Epithelial cell of proximal tubule (primary cell): ENCODE measurements at regions not wholly inside any gene's neighbourhood (a gene's known extent, or its start where the extent isn't known, plus 50 kb on each side); places are given as distances from the start of the nearest gene placed in this dataset.
A peak's percentile ranks its signal among the peaks of the same experiment; 100 is the strongest.
"Not testable (repeated sequence)": the region's sequence is repeated elsewhere in the genome, so short reads cannot be mapped to it uniquely, and the experiment has no call there.

Experiments
- DNase-seq: peaks from one replicate; pipeline ENCODE4 v3.0.0-alpha.2; 2011; ENCODE audit warnings: low read depth
- H3K4me3 ChIP-seq: 2 replicates; pipeline ENCODE4 v1.5.1; 2011; ENCODE audit warnings: low read depth, mild to moderate bottlenecking, low read length
- TF ChIP-seq, protein P1 (sequence below): conservative IDR thresholded peaks from 2 replicates; pipeline ENCODE4 v1.5.1; 2012; ENCODE audit warnings: low read depth, mild to moderate bottlenecking, low read length

- DNase-seq: no peak
- H3K4me3 ChIP-seq: no peak overlapping the region
- TF ChIP-seq, protein P1, sequence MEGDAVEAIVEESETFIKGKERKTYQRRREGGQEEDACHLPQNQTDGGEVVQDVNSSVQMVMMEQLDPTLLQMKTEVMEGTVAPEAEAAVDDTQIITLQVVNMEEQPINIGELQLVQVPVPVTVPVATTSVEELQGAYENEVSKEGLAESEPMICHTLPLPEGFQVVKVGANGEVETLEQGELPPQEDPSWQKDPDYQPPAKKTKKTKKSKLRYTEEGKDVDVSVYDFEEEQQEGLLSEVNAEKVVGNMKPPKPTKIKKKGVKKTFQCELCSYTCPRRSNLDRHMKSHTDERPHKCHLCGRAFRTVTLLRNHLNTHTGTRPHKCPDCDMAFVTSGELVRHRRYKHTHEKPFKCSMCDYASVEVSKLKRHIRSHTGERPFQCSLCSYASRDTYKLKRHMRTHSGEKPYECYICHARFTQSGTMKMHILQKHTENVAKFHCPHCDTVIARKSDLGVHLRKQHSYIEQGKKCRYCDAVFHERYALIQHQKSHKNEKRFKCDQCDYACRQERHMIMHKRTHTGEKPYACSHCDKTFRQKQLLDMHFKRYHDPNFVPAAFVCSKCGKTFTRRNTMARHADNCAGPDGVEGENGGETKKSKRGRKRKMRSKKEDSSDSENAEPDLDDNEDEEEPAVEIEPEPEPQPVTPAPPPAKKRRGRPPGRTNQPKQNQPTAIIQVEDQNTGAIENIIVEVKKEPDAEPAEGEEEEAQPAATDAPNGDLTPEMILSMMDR: no peak
These were observed 52.0 kb downstream of the PRORP start for GRCh38 chr14:35174342-35174741.

DNA sequence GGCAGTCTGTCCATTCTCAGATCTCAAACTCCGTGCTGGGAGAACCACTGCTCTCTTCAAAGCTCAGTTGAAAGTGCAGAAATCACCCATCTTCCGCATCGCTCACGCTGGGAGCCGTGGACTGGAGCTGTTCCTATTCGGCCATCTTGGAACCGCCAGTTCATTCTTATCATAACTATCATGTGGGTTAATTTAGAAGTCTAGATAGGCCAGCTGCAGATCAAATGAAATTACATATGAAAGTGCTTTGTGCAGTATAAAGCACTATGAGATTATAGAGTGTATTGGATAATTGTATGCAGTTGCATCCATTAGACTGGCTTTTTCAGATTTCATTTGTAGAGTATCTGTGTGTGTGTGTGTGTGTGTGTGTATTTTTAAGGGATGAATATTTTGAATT lies 57.8 kb downstream of the PRORP start:
- no peak for DNase-seq
- H3K4me3 ChIP-seq: no peak overlapping the region
- TF ChIP-seq, protein P1: no peak

DNA sequence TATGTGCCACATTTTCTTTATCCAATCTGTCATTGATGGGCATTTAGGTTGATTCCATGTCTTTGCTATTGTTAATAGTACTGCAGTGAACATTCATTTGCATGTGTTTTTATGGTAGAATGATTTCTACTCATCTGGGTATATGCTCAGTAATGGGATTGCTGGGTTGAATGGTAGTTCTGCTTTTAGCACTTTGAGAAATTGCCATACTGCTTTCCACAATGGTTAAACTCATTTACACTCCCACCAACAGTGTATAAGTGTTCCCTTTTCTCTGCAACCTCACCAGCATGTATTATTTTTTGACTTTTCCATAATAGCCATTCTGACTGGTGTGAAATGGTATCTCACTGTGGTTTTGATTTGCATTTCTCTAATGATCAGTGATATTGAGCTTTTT lies 62.5 kb downstream of the PRORP start:
- H3K4me3 ChIP-seq, DNase-seq: not testable (repeated sequence)

DNA sequence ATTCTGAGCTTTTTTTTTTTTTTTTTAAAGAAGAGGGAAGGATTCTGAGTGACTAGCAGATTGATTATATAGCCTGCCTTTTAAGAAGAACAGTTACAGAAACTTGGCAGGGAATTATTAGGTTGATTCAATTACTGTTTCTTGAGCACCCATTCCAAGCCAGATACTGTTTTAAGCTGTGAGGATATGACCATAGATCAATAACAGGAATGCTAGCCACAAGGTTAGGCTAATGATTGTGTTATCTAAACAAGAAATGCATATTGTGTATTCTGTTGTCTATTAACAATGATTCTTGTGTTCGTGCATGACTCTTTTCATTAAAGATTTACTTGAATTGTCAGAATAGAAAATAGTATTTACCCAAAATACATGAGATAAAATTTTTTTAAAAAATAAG lies 67.1 kb downstream of the PRORP start:
- peak; percentile 7 for DNase-seq
- TF ChIP-seq, protein P1: no peak
- no peak overlapping the region for H3K4me3 ChIP-seq

- TF ChIP-seq, protein P1: no peak
- DNase-seq: no peak
- no peak overlapping the region for H3K4me3 ChIP-seq
These were observed 70.8 kb downstream of the PRORP start for GRCh38 chr14:35193161-35193560.

DNA sequence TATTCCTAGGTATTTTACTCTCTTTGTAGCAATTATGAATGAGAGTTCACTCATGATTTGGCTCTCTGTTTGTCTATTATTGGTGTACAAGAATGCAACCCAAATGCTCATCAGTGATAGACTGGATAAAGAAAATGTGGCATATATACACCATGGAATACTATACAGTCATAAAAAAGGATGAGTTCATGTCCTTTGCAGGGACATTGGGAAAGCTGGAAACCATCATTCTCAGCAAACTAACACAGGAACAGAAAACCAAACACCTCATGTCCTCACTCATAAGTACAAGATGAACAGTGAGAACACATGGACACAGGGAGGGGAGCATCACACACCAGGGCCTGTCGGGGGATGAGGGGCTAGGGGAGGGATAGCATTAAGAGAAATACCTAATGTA lies 71.8 kb downstream of the PRORP start:
- not testable (repeated sequence) for H3K4me3 ChIP-seq, DNase-seq

DNA sequence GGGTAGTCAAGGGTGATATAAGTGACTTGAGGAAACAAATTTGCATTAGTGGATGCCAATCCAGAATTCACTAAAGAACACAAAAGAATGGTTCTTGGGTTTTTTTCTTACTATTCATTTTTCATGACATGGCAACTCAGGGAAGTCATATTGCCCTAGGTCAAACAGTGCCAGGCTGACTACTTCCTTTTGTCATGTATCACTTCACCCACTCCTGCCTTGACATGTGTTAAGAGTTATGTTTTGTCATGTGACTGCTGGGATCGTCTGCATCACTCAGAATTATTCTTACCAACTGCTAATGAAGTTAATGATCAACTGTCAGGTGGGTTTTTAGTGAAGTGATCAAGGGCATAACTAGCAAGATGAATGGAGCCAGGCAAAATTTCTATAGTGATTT lies 74.2 kb downstream of the PRORP start:
- peak; percentile 16 for DNase-seq
- TF ChIP-seq, protein P1: no peak
- H3K4me3 ChIP-seq: no peak overlapping the region

DNA sequence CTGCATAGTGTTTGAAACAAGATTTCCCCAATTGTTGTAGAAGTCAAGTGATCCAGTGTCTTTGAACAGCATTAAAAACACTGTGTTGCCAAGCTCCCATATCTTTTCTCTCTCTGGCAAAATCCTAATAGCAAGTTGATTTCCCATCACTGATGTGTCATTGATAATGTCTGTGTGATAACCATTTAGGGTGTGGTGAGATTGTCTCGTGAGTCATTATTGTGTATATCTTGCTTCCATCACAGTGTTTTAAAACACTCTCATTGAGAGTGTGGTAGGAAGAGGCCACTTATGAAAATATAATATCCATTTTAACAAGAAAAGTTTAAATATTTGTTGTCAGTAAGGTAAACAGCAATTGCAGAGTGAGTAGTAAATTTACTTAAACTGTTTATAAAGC lies 74.7 kb downstream of the PRORP start:
- TF ChIP-seq, protein P1: no peak
- H3K4me3 ChIP-seq: no peak overlapping the region

More for the DNA sequence above, 74.7 kb downstream of the PRORP start:
- DNase-seq: peak; percentile 19
